ENCODE measurements at regions not wholly inside any gene's neighbourhood (a gene's known extent, or its start where the extent isn't known, plus 50 kb on each side); places are given as distances from the start of the nearest gene placed in this dataset.

DNA sequence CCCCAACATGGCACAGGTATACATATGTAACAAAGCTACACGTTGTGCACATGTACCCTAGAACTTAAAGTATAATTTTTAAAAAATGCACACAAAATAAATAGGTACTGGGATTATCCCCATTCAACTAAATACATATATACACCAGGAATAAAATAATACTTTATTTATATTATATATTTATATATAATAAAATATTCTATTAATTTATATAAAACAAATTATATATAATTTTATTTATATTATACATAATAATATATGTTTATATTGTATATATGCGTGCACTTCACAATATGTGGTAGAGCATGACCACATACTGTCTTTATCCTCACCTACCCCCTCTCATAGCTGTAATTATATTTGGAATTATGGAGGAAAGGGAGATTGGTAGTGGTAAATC lies 119.1 kb upstream of the TMEM260 start:
- TF ChIP-seq, protein P1, sequence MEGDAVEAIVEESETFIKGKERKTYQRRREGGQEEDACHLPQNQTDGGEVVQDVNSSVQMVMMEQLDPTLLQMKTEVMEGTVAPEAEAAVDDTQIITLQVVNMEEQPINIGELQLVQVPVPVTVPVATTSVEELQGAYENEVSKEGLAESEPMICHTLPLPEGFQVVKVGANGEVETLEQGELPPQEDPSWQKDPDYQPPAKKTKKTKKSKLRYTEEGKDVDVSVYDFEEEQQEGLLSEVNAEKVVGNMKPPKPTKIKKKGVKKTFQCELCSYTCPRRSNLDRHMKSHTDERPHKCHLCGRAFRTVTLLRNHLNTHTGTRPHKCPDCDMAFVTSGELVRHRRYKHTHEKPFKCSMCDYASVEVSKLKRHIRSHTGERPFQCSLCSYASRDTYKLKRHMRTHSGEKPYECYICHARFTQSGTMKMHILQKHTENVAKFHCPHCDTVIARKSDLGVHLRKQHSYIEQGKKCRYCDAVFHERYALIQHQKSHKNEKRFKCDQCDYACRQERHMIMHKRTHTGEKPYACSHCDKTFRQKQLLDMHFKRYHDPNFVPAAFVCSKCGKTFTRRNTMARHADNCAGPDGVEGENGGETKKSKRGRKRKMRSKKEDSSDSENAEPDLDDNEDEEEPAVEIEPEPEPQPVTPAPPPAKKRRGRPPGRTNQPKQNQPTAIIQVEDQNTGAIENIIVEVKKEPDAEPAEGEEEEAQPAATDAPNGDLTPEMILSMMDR (IDR thresholded peaks at IDR 0.05; ENCODE audit: low read length) = no peak
- TF ChIP-seq EZH2 (IDR thresholded peaks at IDR 0.05; ENCODE audit: borderline replicate concordance, low read length) = no peak
